Mesenteric fat pad (tissue), 1 donor: ENCODE measurements at regions not wholly inside any gene's neighbourhood (a gene's known extent, or its start where the extent isn't known, plus 50 kb on each side); places are given as distances from the start of the nearest gene placed in this dataset.

Source experiments
- DNase-seq: peaks from one replicate; pipeline ENCODE4 v3.0.0-alpha.2; 2020; ENCODE audit warnings: low spot score
- donor health status: DM: yes; HTN: yes; CAD: no.

- DNase-seq: no peak
Measured at GRCh38 chr7:128145191-128145590, 95.9 kb upstream of the LEP start.

GRCh38 chr7:128146052-128146451 is 95.0 kb upstream of the LEP start:
- DNase-seq: no peak

- no peak for DNase-seq
Measured at GRCh38 chr7:128148676-128149075, 92.4 kb upstream of the LEP start.

GRCh38 chr7:128150223-128150865 is 90.7 kb upstream of the LEP start:
- DNase-seq: no peak

GRCh38 chr7:128151635-128152034 is 89.4 kb upstream of the LEP start:
- peak; percentile 43 for DNase-seq

GRCh38 chr7:128152721-128153120 is 88.4 kb upstream of the LEP start:
- DNase-seq: peak; percentile 8

- DNase-seq: no peak
Measured at GRCh38 chr7:128153436-128153835, 87.6 kb upstream of the LEP start.

- no peak for DNase-seq
Measured at GRCh38 chr7:128154504-128154903, 86.6 kb upstream of the LEP start.

GRCh38 chr7:128155100-128155740 is 85.9 kb upstream of the LEP start:
- DNase-seq: peak; percentile 75

GRCh38 chr7:128157906-128158305 is 83.2 kb upstream of the LEP start:
- peak; percentile 30 for DNase-seq

GRCh38 chr7:128158370-128158769 is 82.7 kb upstream of the LEP start:
- peak; percentile 30 for DNase-seq

GRCh38 chr7:128160296-128160695 is 80.8 kb upstream of the LEP start:
- peak; percentile 57 for DNase-seq

- DNase-seq: peak; percentile 62
Measured at GRCh38 chr7:128161466-128162125, 79.5 kb upstream of the LEP start.

- peak; percentile 24 for DNase-seq
Measured at GRCh38 chr7:128162666-128163065, 78.4 kb upstream of the LEP start.

GRCh38 chr7:128163473-128163872 is 77.6 kb upstream of the LEP start:
- peak; percentile 60 for DNase-seq

GRCh38 chr7:128164061-128164954 is 76.8 kb upstream of the LEP start:
- DNase-seq: peak; percentile 53

GRCh38 chr7:128164955-128165670 is 76.0 kb upstream of the LEP start:
- DNase-seq: peak; percentile 77

- DNase-seq: peak; percentile 85
Measured at GRCh38 chr7:128165927-128166420, 75.1 kb upstream of the LEP start.

- DNase-seq: peak; percentile 87
Measured at GRCh38 chr7:128166603-128167041, 74.5 kb upstream of the LEP start.

- DNase-seq: peak; percentile 73
Measured at GRCh38 chr7:128167042-128167701, 73.9 kb upstream of the LEP start.
